ENCODE measurements at regions not wholly inside any gene's neighbourhood (a gene's known extent, or its start where the extent isn't known, plus 50 kb on each side); places are given as distances from the start of the nearest gene placed in this dataset.
A peak's percentile ranks its signal among the peaks of the same experiment; 100 is the strongest.
"Not testable (repeated sequence)": the region's sequence is repeated elsewhere in the genome, so short reads cannot be mapped to it uniquely, and the experiment has no call there.

DNA sequence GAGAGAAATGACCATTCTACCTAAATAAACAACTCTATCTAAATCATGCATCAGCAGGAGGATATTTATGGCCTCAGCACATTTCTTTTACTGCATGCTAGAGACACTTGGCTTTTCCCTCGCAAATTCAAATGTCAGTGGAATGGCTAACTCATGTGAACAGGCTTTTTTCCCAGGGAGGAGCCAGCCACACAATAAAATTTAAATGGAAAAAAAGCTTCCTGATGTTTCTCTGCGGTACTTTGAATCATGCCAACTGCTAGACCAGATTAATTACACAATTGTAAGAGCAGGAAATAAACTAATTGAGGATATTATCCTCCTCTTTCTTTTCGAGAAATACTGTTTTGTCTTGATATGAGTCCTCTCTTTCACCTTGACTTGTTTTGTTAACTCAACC is 676.3 kb downstream of the IRS1 start:
- peak; percentile 55 for DNase-seq (ENCODE audit: low read depth)

DNA sequence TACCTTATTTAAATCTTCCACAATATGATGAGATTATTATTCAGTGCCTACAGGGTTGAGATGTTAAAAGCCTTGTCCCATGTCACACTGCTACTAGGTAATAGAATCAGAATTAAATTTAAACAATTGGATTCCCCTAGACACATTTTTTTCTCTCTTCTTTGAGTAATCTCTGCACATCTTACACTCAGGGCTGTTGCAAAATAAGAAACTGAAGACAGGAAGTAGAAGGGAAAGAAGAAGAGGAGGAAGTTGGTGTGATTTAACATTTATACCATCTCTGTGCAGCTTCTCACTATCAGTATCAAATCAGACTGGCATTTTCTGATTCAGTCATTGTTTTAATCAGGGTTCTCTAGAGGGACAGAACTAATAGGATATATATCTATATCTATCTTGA is 677.6 kb downstream of the IRS1 start:
- DNase-seq (ENCODE audit: low read depth) = no peak

DNA sequence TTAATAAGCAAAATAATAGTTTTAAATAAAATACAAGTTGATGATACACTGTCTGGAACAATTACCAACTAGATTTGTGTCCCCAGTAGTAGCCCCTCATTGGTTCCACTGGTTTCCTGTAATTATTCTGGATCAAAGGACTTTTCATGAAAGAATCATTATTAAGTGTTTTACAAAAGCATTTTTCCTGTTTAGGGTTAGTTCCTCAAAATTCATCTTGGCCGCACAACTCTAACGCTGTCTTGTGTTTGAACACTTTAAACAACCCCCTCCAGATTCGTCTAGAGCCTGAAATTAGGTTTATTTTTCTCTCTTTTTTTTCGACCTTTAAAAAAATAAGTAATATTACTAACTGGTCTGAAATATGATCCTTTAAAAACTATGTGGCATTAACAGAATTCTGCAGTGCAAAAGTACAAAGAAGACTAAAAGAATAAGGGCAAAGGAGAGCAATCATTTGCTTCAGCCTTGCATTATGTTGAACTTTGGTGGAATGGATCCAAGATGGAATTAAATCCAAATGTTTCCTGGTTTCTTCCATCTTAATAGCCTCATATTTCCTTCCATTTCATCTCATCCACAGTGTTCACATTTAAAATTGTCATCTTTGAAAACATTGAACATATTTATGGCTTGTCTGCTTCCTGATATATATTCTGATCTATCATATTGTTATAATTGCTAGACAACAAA is 678.4 kb downstream of the IRS1 start:
- DNase-seq (ENCODE audit: low read depth) = peak; percentile 31

DNA sequence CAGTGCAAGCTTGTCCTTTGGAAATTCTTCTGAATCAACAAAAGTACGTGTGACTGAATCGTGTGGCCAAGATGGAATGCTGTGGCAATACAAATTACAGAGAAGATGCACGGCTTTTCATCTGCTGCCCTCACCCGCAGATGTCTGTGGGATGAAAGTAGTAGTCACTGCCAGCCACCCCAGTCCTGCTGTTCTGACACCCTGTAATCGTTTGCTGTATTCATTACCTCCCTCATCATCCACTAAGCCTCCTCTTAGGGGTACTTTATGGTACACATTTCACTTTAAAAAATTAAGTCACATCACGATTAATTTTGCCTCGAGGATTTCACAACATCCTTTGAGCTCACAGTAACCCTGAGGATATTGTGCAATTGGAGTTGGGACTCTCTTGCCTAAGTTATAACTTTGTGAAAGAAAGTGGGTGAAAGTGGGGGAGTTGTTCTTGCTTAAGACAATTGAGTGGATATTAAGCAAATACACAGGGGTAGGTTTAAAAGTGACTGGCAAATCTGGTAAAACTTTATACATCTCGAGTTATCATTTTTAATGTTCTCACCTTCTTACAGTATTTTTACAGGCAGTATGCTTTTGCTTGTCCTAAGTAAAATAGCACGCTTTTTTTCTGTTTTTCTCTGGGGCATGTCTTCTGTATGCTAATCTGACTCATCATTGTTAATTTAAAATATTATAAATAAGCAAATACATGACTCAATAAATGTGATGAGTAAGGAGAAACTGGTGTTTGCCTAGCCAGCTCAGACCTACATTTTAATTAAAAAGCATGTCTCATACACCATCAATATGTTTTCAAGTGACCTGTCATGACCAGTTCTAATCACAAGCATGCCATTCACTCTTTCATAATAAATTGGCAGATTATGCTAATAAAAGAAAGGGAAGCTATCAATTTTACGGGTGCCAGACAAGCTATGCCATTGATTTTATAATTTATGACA is 680.9 kb downstream of the IRS1 start:
- peak; percentile 87 for DNase-seq (ENCODE audit: low read depth)

DNA sequence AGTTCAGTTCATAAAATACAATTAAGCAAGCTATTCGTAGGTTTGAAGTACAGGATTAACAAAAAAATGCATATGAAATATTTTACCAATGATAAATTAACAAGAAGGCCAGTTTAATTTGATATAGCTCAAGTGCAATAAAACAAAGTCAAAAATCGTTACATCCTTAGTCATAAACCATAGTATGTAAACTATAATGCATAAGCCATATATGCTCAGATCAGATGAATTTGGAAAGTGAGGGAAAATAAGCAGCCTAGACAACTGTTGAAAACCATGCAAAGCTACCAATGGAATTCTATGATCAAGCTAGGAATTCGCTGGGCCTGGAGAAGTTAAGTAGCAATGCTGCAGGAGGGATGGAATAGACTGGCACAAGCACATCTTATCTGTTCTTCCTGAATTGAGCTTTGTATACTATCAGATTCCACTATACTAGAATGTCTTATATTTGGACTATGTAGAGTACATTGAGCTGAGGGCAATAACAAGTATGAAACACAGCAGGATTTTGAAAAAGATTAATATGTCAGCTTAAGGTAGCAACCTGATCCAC is 682.0 kb downstream of the IRS1 start:
- DNase-seq (ENCODE audit: low read depth) = no peak

DNA sequence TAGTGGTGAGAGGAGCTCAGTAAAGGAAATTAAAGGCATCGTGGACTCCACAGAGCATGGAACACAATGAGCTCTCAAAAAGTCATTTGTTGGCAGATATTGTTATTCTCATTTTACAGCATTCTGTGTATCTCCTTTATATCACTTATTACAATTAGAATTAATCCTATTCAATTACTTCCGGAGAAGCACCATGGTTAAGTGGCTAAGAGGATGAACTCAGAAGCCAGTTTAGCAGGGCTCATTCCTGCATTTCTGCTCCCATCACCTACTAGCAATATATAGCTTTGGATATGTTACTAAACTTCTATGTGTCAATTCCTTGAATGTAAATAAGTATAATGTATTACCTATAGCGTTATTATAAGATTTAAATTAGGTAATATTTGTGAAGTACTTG is 683.3 kb downstream of the IRS1 start:
- DNase-seq (ENCODE audit: low read depth) = no peak

DNA sequence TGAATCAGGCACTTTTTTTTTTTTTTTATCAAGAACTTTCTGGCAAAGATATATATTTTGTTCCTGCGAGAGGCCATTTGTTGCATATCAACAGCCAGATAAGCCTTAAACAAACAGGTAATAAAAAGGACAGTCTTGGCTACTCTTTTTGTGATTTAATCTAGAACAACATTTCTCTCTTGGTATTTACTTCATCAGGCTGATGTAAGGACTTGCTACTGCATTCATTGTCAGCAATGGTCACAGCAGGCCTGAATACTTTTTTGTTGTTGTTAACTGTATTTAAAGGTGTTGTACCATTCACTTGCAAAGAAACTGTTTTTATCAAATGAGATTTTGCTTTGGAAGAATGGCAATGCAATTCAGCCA is 683.8 kb downstream of the IRS1 start:
- no peak for DNase-seq (ENCODE audit: low read depth)

DNA sequence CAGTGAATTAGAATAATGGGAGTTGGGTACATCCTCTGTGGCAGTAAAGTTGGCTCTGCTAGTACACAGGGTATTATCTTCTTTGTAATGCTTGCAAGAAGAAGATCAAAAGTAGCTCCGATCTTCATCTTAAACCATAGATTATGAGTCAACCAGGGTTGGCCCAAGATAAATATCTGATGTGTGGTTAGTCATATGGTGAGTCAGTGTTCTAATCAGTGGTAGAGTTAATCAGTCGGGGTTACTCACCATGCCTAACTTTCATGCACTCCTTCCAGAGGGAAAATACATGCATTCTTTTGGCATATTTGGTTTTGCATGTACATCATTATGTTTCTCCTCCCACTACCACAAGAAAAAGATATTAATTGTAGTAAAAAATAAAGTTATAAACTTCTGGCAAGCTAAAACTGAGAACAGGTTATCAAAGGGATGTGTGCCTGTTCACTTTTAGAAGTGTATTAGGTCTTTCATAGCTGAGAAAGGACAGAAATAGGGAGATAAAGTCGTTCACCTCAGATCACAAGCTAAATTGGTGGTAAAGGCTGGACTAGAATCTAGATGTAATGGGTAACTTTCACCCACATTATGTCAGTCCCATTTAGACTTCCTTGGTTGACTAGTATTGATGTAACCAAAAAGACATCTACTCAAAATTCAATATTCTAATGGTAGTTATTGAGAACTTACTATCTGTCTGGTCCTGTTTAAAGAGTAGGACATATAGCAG is 684.4 kb downstream of the IRS1 start:
- DNase-seq (ENCODE audit: low read depth) = peak; percentile 94

DNA sequence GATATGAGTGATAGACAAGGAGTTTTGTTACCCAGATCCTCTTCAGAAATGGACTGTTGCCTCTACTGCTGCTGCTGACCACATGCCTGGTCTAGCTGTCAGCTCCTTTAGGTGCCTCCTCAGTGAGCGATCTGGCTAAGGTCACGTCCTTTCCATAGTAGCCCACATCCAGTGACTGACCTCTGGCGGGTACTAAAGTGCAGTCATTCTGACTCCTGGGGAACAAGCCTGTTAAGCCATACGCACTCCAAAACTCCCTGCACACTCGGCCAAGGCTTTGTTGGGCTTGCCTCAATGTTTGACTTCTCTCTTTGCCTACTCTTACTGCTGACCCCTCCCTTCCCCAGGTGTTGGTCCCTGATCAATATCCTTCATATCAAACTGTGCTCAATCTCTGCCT is 685.2 kb downstream of the IRS1 start:
- DNase-seq (ENCODE audit: low read depth) = no peak

DNA sequence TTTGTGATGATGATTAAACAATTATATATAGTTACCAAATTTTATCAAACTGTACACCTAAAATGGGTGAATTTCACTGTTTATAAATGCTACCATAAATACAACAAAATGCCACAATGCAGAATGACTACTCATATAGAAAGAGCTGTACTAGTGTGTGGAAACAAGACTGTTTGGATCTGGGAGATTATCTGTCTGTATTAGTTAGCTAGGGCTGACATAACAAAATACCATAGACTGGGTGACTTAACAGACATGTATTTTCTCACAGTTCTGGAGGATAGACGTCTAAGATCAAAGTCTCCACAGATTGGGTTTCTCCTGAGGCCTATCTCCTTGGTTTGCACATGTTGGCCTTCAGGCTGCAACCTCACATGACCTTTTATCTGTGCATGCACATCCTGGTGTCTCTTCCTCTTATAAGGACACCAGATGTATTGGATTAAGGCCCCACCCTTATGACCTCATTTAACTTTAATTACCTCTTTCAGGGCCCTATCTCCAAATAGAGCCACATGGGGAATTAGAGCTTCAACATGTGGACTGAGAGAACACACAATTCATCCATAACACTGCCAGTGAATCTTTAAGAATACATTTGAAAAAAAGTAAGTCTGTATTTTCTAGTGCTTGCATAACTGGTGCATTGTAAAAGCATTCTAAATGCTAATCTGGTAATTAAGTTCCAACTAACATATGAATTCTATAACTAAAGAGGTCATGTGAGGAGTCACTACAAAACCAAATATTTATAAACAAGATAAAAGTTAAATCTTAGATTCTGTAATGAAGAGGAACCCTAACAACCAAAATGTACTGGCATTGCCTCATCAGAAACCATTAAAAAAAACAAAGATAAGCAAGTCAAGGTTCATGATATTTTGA is 699.6 kb downstream of the NYAP2 start:
- DNase-seq (ENCODE audit: low read depth) = no peak

DNA sequence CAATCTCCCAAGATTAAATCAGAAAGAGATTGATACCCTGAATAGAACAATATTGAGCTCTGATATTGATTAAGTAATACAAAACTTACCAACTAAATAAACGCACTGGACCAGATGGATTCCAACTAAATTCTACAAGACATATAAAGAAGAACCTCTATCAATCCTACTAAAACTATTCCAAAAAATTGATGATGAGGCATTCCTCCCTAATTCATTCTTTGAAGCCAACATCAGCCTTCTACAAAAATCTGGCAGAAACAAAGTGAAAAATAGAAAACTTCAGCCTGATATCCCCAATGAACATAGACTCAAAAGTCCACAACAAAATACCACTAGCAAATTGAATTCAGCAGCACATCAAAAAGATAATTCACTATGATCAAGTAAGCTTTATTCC is 695.5 kb downstream of the NYAP2 start:
- no peak for DNase-seq (ENCODE audit: low read depth)

DNA sequence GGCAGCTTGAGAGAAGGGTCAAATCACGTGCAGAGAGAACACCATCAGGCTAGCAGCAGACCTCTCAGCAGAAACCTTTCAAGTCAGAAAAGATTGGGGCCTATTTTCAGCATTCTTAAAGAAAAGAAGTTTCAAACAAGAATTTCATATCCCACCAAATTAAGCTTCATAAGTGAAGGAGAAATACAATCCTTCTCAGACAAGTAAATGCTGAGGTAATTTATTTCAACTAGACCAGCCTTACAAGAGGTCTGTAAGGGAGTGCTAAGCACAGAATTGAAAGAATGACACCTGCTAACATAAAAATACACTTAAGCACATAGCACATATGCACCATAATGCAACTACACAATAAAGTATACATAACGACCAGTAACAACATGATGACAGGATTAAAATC is 693.9 kb downstream of the NYAP2 start:
- DNase-seq (ENCODE audit: low read depth) = no peak

DNA sequence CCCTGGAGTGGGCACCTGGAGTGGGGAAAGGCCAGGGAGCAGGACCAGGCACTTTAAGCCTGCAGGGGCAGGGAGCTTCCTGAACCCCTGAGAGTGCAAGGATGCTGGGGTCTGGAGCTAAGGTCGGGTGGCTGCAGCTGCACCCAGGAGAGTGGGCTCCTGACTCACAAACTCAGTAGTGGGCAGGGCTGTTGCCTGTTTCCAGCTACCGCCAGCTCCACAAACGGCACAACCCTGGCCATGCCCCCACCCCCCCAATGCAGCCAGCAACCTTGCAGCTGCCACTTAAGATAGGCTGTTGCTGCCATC is 688.8 kb downstream of the NYAP2 start:
- DNase-seq (ENCODE audit: low read depth) = no peak

DNA sequence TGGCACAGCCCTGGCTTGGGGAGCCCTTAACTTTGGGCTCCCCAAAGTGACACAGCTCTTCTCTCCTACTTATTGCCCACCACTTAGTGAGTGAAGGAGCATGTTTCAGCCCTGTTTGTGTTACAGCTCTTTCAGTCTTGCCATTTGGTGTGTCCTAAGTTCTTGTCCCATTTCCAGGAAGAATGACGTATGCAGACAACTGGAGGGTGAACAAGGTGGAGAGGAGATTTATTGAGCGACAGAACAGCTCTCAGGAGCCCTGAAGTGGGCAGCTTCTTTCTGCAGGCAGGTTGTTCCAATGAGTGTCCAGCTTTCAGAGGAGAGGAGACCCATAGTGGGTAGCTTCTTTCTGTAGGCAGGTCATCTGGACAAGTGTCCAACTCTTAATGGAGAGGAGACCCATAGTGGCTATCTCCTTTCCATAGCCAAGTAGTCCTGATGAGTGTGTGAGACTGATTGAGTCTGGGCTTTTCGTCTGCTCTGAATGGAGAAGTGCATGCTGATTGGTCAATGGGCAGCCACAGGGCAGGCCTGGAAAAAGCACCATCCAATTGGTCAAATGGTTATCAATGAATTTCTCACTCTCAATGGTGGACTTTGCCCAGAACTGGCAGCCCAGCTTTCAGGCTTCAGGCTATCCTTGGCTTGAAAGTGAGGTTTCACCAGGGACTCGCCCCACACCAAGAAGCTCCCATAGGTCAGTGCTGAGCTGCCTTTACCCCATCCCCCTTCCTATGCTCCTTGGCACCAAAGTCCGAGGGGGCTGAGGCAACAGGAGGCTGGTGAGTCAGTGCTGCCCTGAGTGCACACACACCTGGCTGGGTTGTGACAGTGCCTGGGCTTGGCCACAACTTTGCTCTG is 688.2 kb downstream of the NYAP2 start:
- DNase-seq (ENCODE audit: low read depth) = no peak

DNA sequence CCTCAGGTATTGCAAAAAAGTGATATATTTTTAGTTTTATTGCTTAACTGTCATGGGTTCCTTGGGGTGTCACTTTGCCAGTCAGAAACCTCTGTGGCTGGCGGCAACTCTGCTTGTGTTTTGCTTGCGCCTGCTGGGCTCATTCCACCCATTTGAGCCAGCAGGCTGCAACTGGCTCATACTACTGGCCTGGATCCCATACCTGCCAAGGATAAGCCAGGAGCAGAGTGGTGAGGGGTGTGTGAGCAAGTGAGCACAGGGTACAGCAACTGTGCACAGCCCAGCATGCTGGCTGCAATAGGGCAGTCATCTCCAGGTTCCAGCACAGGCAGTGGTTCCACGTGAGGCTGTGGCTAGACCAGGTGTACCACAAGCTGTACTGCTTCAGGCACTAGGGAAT is 687.5 kb downstream of the NYAP2 start:
- no peak for DNase-seq (ENCODE audit: low read depth)

DNA sequence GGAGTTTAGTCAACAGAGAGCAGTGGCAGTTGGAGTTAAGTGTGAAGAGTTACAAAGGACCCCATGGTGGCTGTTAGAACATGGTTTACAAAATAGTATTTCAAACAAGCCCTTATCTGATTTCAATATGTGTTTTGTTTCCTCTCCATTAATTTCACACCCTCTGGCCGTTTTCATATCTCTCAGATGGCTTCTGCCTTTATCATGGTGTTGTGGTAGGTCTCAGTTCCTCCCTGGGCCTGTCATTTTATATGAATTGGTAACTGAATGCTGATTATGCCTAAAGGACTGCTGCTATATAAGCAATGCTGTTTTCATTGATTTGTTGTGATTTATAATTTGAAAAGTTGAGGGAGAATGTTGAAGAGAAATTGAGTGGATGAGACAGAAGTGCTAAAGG is 686.7 kb downstream of the NYAP2 start:
- DNase-seq (ENCODE audit: low read depth) = no peak

DNA sequence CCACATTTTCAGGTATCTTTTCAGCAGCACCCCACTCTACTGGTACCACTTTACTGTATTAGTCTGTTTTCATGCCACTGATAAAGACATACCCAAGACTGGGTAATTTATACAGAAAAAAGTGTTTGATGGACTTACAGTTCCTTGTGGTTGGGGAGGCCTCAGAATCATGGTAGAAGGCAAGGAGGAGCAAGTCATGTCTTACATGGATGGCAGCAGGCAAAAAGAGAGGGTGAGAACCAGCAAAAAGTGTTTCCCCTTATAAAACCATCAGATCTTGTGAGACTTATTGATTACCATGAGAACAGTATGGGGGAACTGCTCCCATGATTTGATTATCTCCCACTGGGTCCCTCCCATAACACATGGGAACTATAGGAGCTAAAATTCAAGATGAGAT is 685.9 kb downstream of the NYAP2 start:
- DNase-seq (ENCODE audit: low read depth) = not testable (repeated sequence)

DNA sequence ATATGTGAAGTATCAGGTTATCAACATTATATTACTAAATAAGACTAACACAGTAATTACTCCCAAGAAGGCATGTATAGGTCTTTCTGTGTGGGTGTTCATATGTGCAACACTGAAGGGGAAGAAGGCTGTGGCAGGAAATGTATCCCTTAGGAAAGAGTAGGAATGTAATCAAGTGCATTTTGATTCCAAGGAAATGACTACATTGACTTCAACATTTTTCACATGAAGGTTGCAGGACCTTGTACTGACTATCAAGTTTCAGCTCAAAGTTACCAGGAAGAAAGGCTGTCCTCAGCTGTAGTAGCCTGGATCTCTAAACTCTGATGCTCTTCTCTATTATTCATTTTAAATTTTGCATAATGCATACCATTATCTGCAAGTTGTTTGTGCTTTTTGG is 680.8 kb downstream of the NYAP2 start:
- no peak for DNase-seq (ENCODE audit: low read depth)

DNA sequence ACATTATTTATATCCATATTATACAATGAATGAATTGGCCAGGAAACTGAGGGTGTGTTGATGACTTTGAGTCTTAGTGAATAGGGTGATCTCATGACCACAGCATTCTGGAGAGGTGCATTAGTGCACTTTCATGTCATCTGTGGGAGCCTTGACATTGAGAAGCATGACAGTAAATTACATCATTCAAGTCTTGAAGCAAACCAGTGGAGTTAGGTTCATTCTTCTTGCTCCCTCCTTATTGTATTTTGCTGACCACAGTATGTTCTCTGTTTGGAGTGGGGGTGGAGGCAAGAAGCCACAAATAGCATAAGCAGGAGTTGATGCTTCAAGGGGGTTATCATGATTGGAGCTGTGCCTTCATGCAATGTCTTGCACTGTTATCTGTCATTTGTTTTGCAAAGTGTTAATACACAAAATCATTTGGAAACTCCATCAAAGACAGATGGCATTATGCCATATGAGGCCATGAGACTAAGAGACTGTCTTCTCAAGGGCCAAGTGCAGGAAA is 680.2 kb downstream of the NYAP2 start:
- peak; percentile 63 for DNase-seq (ENCODE audit: low read depth)

DNA sequence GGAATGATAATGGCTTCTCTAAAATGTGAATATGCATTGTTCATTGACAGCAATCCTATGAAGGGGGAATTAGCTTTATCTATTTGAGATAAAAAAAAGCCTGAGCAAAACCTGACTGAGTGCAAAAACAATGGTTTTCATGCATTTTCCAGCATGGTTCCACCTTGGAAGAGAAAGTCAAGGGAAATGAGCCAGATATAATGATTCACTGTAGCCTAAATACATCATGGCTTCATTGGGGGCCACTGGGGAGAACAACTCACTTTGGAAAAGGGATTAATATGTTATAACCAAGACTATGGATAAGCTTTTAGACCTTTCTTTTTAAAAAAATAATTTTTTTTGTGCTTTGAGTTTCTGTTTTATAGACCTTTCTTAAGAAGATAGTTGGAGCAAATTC is 679.7 kb downstream of the NYAP2 start:
- peak; percentile 31 for DNase-seq (ENCODE audit: low read depth)

DNA sequence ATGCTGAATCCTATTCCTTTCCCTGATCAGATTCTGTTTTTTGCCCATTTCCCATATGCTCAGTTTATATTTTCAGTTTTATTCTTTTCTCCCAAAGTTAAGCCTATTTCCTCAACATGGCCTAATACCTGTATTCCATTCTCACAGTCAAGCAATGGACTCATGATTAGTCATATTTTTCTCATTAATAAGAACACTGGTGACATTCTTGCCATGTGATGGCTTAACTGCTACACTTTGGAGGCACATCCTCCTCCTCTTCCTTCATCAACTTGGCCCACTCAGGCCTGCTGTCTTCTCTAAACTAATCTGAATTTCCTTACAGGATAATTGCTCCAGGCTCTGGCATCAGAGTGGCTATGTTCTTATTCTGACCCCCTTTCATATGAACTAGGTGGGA is 679.2 kb downstream of the NYAP2 start:
- DNase-seq (ENCODE audit: low read depth) = no peak

Data from stromal cell of bone marrow (primary cell).